Body of pancreas (tissue), 4 donors: ENCODE measurements at regions not wholly inside any gene's neighbourhood (a gene's known extent, or its start where the extent isn't known, plus 50 kb on each side); places are given as distances from the start of the nearest gene placed in this dataset.

ENCODE experiments used
- POLR2A ChIP-seq, 3 donors: fragments of 450-650 bp; IDR thresholded peaks; one replicate each; pipeline ENCODE4 v1.6.1; 2016; ENCODE audit warnings: antibody characterized with exemption in 3 of 3, mild to moderate bottlenecking in 2 of 3
- TF ChIP-seq, protein P1 (sequence below), 7 experiments: fragments of 450-650 bp in 4 of 7; fragments of 200-600 bp in 3 of 7; sonication (generic) in 3 of 7; IDR thresholded peaks; one replicate each; pipeline ENCODE4 v1.5.1; 2016 to 2019; ENCODE audit warnings: antibody characterized with exemption in 7 of 7

DNA sequence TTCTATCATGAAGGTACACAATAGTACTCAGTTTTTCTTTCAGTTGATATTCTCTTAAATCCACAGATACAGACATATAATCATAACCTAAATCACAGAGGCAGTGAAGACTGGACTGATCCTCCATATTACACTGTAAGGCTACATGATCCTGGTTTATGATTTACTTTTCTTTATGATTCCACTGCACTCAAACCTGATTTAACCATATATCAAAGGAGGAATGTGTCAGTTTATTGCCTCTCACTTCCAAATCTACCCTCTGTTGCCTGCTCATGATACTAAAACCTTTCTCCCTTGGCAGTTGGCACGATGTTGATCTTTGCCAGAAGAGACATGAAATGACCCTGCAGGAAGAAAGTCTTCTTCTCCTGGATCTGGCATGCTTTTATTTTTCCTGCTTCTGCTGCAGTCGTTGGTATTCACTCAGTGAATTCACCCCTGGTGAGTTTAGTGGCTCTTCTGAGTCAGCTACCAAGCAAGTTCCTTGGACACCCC lies 426.4 kb downstream of the MBD2 start:
- TF ChIP-seq, protein P1, sequence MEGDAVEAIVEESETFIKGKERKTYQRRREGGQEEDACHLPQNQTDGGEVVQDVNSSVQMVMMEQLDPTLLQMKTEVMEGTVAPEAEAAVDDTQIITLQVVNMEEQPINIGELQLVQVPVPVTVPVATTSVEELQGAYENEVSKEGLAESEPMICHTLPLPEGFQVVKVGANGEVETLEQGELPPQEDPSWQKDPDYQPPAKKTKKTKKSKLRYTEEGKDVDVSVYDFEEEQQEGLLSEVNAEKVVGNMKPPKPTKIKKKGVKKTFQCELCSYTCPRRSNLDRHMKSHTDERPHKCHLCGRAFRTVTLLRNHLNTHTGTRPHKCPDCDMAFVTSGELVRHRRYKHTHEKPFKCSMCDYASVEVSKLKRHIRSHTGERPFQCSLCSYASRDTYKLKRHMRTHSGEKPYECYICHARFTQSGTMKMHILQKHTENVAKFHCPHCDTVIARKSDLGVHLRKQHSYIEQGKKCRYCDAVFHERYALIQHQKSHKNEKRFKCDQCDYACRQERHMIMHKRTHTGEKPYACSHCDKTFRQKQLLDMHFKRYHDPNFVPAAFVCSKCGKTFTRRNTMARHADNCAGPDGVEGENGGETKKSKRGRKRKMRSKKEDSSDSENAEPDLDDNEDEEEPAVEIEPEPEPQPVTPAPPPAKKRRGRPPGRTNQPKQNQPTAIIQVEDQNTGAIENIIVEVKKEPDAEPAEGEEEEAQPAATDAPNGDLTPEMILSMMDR (IDR thresholded peaks at IDR 0.05), result no peak
- TF ChIP-seq POLR2A (IDR thresholded peaks at IDR 0.05), result no peak
